GM12878 (cell line): ENCODE measurements at regions not wholly inside any gene's neighbourhood (a gene's known extent, or its start where the extent isn't known, plus 50 kb on each side); places are given as distances from the start of the nearest gene placed in this dataset.

Experiments used
- ATAC-seq: fragments of 200-7000 bp; cut with Tn5 transposase; 3 replicates; pipeline ENCODE4 v1.9.1; 2020; ENCODE audit warnings: mild to moderate bottlenecking, moderate library complexity
- BruUV-seq: library from RNA; stranded (reverse); fragments of 400-500 nt; replicated peaks from 2 replicates; lab custom pipeline; 2021; lab: Mats Ljungman, UMichigan
- CTCF ChIA-PET: fragments of 300-600 bp; sonication (Branson Sonifier 250); formaldehyde crosslinking; extraction: SDS; loops from one replicate; lab custom pipeline; 2021; ENCODE audit warnings: inconsistent platforms; lab: Yijun Ruan, JAX
- POLR2A ChIA-PET: fragments of 350-600 bp; formaldehyde crosslinking; extraction: SDS; loops from one replicate; lab custom pipeline; 2021; ENCODE audit warnings: inconsistent platforms; lab: Charles Lee
- RAD21 ChIA-PET: fragments of 300-600 bp; sonication (Branson Sonifier 250); formaldehyde crosslinking; loops from one replicate; lab custom pipeline; 2023; ENCODE audit warnings: antibody characterized with exemption; ENCODE audit not compliant: unreplicated experiment; lab: Charles Lee
- SMC1A ChIA-PET: fragments of 300-600 bp; sonication (Branson Sonifier 250); formaldehyde crosslinking; loops from one replicate; lab custom pipeline; 2023; ENCODE audit not compliant: unreplicated experiment, uncharacterized antibody; lab: Charles Lee
- DNase-seq: peaks from one replicate; pipeline ENCODE4 v3.0.0-alpha.2; 2011; ENCODE audit warnings: low read depth, low spot score
- FAIRE-seq: peaks from 3 replicates; lab custom pipeline; 2011; peaks lifted over from hg19 to GRCh38; lab: Jason Lieb, UNC
- H2AFZ ChIP-seq: 2 replicates; pipeline ENCODE4 v1.6.0; 2011; ENCODE audit warnings: low read depth, low read length, control low read depth; ENCODE audit not compliant: control insufficient read depth
- H3K27ac ChIP-seq: 2 replicates; pipeline ENCODE4 v1.5.1; 2011; ENCODE audit warnings: control low read depth; ENCODE audit not compliant: control insufficient read depth, insufficient read depth
- H3K27me3 ChIP-seq, 2 experiments: replicated peaks in 1 of 2; 2 replicates each; pipeline versions ENCODE4 v1.6.0 to v1.6.1; 2011; ENCODE audit warnings: low read length in 1 of 2; ENCODE audit not compliant: control insufficient read depth in 2 of 2, insufficient read depth in 2 of 2
- H3K36me3 ChIP-seq, 2 experiments: 2 replicates each; pipeline ENCODE4 v1.5.1; 2011; ENCODE audit warnings: low read length in 1 of 2; ENCODE audit not compliant: control insufficient read depth in 2 of 2, insufficient read depth in 2 of 2
- H3K4me1 ChIP-seq: 2 replicates; pipeline ENCODE4 v1.6.1; 2011; ENCODE audit warnings: mild to moderate bottlenecking, low read length, moderate library complexity, mixed read lengths; ENCODE audit not compliant: control insufficient read depth, insufficient read depth
- H3K4me2 ChIP-seq: 2 replicates; pipeline ENCODE4 v1.6.0; 2011; ENCODE audit warnings: control low read depth; ENCODE audit not compliant: control insufficient read depth, insufficient read depth
- H3K4me3 ChIP-seq: fragments of 200-600 bp; sonication (generic); 2 replicates; pipeline ENCODE4 v1.5.1; 2016
- H3K79me2 ChIP-seq: 2 replicates; pipeline ENCODE4 v1.6.0; 2011; ENCODE audit warnings: low read length; ENCODE audit not compliant: control insufficient read depth, insufficient read depth
- H3K9ac ChIP-seq: 2 replicates; pipeline ENCODE4 v1.8.0; 2011; ENCODE audit warnings: low read length, control low read depth, mixed read lengths; ENCODE audit not compliant: control insufficient read depth, insufficient read depth
- H3K9me3 ChIP-seq: replicated peaks from 3 replicates; pipeline ENCODE4 v1.5.1; 2011; ENCODE audit warnings: mild to moderate bottlenecking, low read length; ENCODE audit not compliant: control insufficient read depth, insufficient read depth
- H4K20me1 ChIP-seq: 2 replicates; pipeline ENCODE4 v1.6.0; 2011; ENCODE audit not compliant: control insufficient read depth, insufficient read depth
- HSF1 ChIP-seq: fragments of 150-350 bp; IDR thresholded peaks from 2 replicates; pipeline ENCODE4 v1.6.1; 2014; ENCODE audit warnings: mild to moderate bottlenecking, low read depth, low read length
- POLR2AphosphoS5 ChIP-seq: IDR thresholded peaks from 2 replicates; pipeline ENCODE4 v1.6.1; 2011; ENCODE audit warnings: mild to moderate bottlenecking, low read length, inconsistent platforms
- STAT1 ChIP-seq: fragments of 450-650 bp; conservative IDR thresholded peaks from 2 replicates; pipeline ENCODE4 v1.6.1; 2014; ENCODE audit warnings: antibody characterized with exemption, mild to moderate bottlenecking
- ZNF217 ChIP-seq: fragments of 450-650 bp; IDR thresholded peaks from 2 replicates; pipeline ENCODE4 v1.6.1; 2017; ENCODE audit warnings: antibody characterized with exemption, mild to moderate bottlenecking
- WGBS: methylation state at CpG from one replicate; pipeline ENCODE4 v1.1.6; 2016; ENCODE audit warnings: low lambda C conversion rate; ENCODE audit not compliant: insufficient replicate concordance, insufficient coverage; ENCODE audit errors: missing lambda C conversion rate; 5-methylcytosine and 5-hydroxymethylcytosine counted together
- in situ Hi-C: fragments of 300-500 bp; cut with MboI; formaldehyde crosslinking; loops from 9 replicates; pipeline ENCODE4 v1.14.3; 2018; ENCODE audit warnings: mixed read lengths
- intact Hi-C: fragments of 100-400 bp; cut with micrococcal nuclease; formaldehyde crosslinking; loops from one replicate; pipeline ENCODE4 v1.14.2; 2022; ENCODE audit not compliant: unreplicated experiment

- TF ChIP-seq STAT1 (no peak), POLR2AphosphoS5 (no peak), ZNF217 (no peak), HSF1 (no peak)
- FAIRE-seq, result no peak
- Histone ChIP-seq H2AFZ (no peak overlapping the region), H3K4me2 (no peak overlapping the region), H3K9ac (no peak overlapping the region), H4K20me1 (no peaks in the 10 kb centered on the region), H3K9me3 (no peaks in the 10 kb centered on the region), H3K36me3 (no peaks in the 10 kb centered on the region), H3K27ac (no peak overlapping the region), H3K27me3 (no peaks in the 10 kb centered on the region), H3K4me1 (no peaks in the 10 kb centered on the region), H3K4me3 (no peak overlapping the region), H3K79me2 (no peaks in the 10 kb centered on the region)
- no peak for ATAC-seq
- POLR2A ChIA-PET, result no interaction called here
- DNase-seq, result no peak
- BruUV-seq, result no TSS peak
- in situ Hi-C loops, result no loop called here
- 20% methylated on average over 5 of the region's 5 CpGs for WGBS
- SMC1A ChIA-PET, result no interaction called here
- RAD21 ChIA-PET, result no interaction called here
- CTCF ChIA-PET, result no interaction called here
- intact Hi-C loops, result no loop called here
Observed at GRCh38 chr11:15793043-15793996, 563.0 kb downstream of the SOX6 start.
